ENCODE measurements at regions not wholly inside any gene's neighbourhood (a gene's known extent, or its start where the extent isn't known, plus 50 kb on each side); places are given as distances from the start of the nearest gene placed in this dataset.

GRCh38 chr4:34850968-34851367 lies 1393.3 kb downstream of the ARAP2 start:
- DNase-seq (ENCODE audit: low spot score) (no peak), FAIRE-seq (no peak)

- DNase-seq (ENCODE audit: low spot score) (no peak), FAIRE-seq (no peak)
These were observed 1392.9 kb downstream of the ARAP2 start for GRCh38 chr4:34851411-34851810.

GRCh38 chr4:34854451-34854850 lies 1389.9 kb downstream of the ARAP2 start:
- FAIRE-seq = no peak
- DNase-seq (ENCODE audit: low spot score) = no peak

- no peak for FAIRE-seq
- DNase-seq (ENCODE audit: low spot score) = no peak
These were observed 1382.6 kb downstream of the ARAP2 start for GRCh38 chr4:34861666-34862065.

- FAIRE-seq = no peak
These were observed 1365.4 kb downstream of the ARAP2 start for GRCh38 chr4:34878961-34879360.

GRCh38 chr4:34880246-34880645 lies 1364.1 kb downstream of the ARAP2 start:
- DNase-seq (ENCODE audit: low spot score) (no peak), FAIRE-seq (no peak)

More at GRCh38 chr4:34878961-34879360, 1365.4 kb downstream of the ARAP2 start:
- no peak for DNase-seq (ENCODE audit: low spot score)

GRCh38 chr4:34891892-34892291 lies 1352.4 kb downstream of the ARAP2 start:
- DNase-seq (ENCODE audit: low spot score) (no peak), FAIRE-seq (peak; percentile 78)

GRCh38 chr4:34893382-34893781 lies 1350.9 kb downstream of the ARAP2 start:
- FAIRE-seq = no peak
- DNase-seq (ENCODE audit: low spot score) = no peak

- DNase-seq (ENCODE audit: low spot score) = no peak
- no peak for FAIRE-seq
These were observed 1324.3 kb downstream of the ARAP2 start for GRCh38 chr4:34920032-34920431.

GRCh38 chr4:34921391-34921790 lies 1322.9 kb downstream of the ARAP2 start:
- no peak for DNase-seq (ENCODE audit: low spot score)
- FAIRE-seq = no peak

GRCh38 chr4:34922325-34922724 lies 1322.0 kb downstream of the ARAP2 start:
- FAIRE-seq (no peak), DNase-seq (ENCODE audit: low spot score) (no peak)

GRCh38 chr4:34932591-34932990 lies 1311.7 kb downstream of the ARAP2 start:
- DNase-seq (ENCODE audit: low spot score) (no peak), FAIRE-seq (no peak)

GRCh38 chr4:34935739-34936138 lies 1308.6 kb downstream of the ARAP2 start:
- FAIRE-seq (no peak), DNase-seq (ENCODE audit: low spot score) (no peak)

GRCh38 chr4:34939073-34939472 lies 1305.2 kb downstream of the ARAP2 start:
- no peak for DNase-seq (ENCODE audit: low spot score)
- FAIRE-seq = no peak

GRCh38 chr4:34943741-34944386 lies 1300.5 kb downstream of the ARAP2 start:
- DNase-seq (ENCODE audit: low spot score) (no peak), FAIRE-seq (no peak)

GRCh38 chr4:34950926-34951325 lies 1293.4 kb downstream of the ARAP2 start:
- FAIRE-seq (no peak), DNase-seq (ENCODE audit: low spot score) (no peak)

- DNase-seq (ENCODE audit: low spot score) (no peak), FAIRE-seq (no peak)
These were observed 1291.0 kb downstream of the ARAP2 start for GRCh38 chr4:34953145-34953799.

GRCh38 chr4:34964613-34965012 lies 1279.7 kb downstream of the ARAP2 start:
- no peak for FAIRE-seq
- no peak for DNase-seq (ENCODE audit: low spot score)

GRCh38 chr4:34972189-34972588 lies 1272.1 kb downstream of the ARAP2 start:
- DNase-seq (ENCODE audit: low spot score) (peak; percentile 45), FAIRE-seq (no peak)

- DNase-seq (ENCODE audit: low spot score) (no peak), FAIRE-seq (no peak)
These were observed 1270.5 kb downstream of the ARAP2 start for GRCh38 chr4:34973650-34974312.

GRCh38 chr4:34974313-34974680 lies 1270.0 kb downstream of the ARAP2 start:
- FAIRE-seq (no peak), DNase-seq (ENCODE audit: low spot score) (no peak)

- DNase-seq (ENCODE audit: low spot score) = peak; percentile 93
- peak; percentile 90 for FAIRE-seq
These were observed 1223.1 kb downstream of the ARAP2 start for GRCh38 chr4:35021222-35021621.
